Heart left ventricle (tissue), 13 donors: ENCODE measurements at regions not wholly inside any gene's neighbourhood (a gene's known extent, or its start where the extent isn't known, plus 50 kb on each side); places are given as distances from the start of the nearest gene placed in this dataset.
"Not testable (repeated sequence)": the region's sequence is repeated elsewhere in the genome, so short reads cannot be mapped to it uniquely, and the experiment has no call there.

Experiments
- POLR2A ChIP-seq, 2 donors: fragments of 450-650 bp; IDR thresholded peaks; one replicate each; pipeline ENCODE4 v1.6.1; 2017; ENCODE audit warnings: antibody characterized with exemption in 2 of 2, mild to moderate bottlenecking in 2 of 2, moderate library complexity in 2 of 2
- TF ChIP-seq, protein P1 (sequence below), 12 donors: fragments of 200-600 bp; sonication (generic) in 4 of 12; IDR thresholded peaks; one replicate each; pipeline versions ENCODE4 v1.5.0 to v1.8.0; 2018 to 2022; ENCODE audit warnings: antibody characterized with exemption in 12 of 12, mild to moderate bottlenecking in 5 of 12
- donor health status: ischemic (EF 13 %, LVEDD 7.1; RV severe dilation, severe dysfunction).
- donor health status: DM: no; HTN: yes; CAD: no.
- donor health status: DM: no; HTN: no; CAD: no.
- donor health status: ischemic (EF 25% LVEDD 6.9; RV normal size, moderate dysfunction).
- donor health status: ischemic (EF 25% LVEDD 5.7; RV mildly dilated, moderate dysfunction).
- donor health status: ischemic (EF 35%, LVEDD 5.7; RV mildly dilated, moderate dysfunction).
- donor health status: nonischemic (EF 11% LVEDD 7.7; RV severe dilation, severe dysfunction).
- donor health status: DM: yes; HTN: yes; CAD: no.
- donor health status: PGD.
- donor health status: ischemic (EF 29% LVEDD 5.4; RV normal size, mild dysfunction).
- donor health status: nonischemic (EF 23%, LVEDD 6.1; RV moderate dilation, normal function).

DNA sequence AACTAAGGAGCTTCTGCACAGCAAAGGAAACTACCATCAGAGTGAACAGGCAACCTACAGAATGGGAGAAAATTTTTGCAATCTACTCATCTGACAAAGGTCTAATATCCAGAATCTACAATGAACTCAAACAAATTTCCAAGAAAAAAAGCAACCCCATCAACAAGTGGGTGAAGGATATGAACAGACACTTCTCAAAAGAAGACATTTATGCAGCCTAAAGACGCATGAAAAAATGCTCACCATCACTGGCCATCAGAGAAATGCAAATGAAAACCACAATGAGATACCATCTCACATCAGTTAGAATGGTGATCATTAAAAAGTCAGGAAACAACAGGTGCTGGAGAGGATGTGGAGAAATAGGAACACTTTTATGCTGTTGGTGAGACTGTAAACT lies 170.1 kb upstream of the MTMR8 start:
- TF ChIP-seq, protein P1, sequence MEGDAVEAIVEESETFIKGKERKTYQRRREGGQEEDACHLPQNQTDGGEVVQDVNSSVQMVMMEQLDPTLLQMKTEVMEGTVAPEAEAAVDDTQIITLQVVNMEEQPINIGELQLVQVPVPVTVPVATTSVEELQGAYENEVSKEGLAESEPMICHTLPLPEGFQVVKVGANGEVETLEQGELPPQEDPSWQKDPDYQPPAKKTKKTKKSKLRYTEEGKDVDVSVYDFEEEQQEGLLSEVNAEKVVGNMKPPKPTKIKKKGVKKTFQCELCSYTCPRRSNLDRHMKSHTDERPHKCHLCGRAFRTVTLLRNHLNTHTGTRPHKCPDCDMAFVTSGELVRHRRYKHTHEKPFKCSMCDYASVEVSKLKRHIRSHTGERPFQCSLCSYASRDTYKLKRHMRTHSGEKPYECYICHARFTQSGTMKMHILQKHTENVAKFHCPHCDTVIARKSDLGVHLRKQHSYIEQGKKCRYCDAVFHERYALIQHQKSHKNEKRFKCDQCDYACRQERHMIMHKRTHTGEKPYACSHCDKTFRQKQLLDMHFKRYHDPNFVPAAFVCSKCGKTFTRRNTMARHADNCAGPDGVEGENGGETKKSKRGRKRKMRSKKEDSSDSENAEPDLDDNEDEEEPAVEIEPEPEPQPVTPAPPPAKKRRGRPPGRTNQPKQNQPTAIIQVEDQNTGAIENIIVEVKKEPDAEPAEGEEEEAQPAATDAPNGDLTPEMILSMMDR (IDR thresholded peaks at IDR 0.05): not testable (repeated sequence)
- TF ChIP-seq POLR2A (IDR thresholded peaks at IDR 0.05): not testable (repeated sequence)
